NB4 (cell line): ENCODE measurements at regions not wholly inside any gene's neighbourhood (a gene's known extent, or its start where the extent isn't known, plus 50 kb on each side); places are given as distances from the start of the nearest gene placed in this dataset.
A peak's percentile ranks its signal among the peaks of the same experiment; 100 is the strongest.

ENCODE experiments used
- DNase-seq: peaks from one replicate; pipeline ENCODE4 v3.0.0; 2010; ENCODE audit warnings: low read depth
- H3K4me3 ChIP-seq: one replicate; pipeline ENCODE4 v1.5.1; 2011; ENCODE audit warnings: mild to moderate bottlenecking, low read depth, low read length, moderate library complexity
- CTCF ChIP-seq: IDR thresholded peaks from one replicate; pipeline ENCODE4 v1.5.1; 2012; ENCODE audit warnings: low read depth, low read length
- MAX ChIP-seq: IDR thresholded peaks from 2 replicates; pipeline ENCODE4 v1.6.1; 2011; ENCODE audit warnings: low read depth, low read length
- MYC ChIP-seq: IDR thresholded peaks from 2 replicates; pipeline ENCODE4 v1.6.1; 2011; ENCODE audit warnings: low read depth, low read length
- POLR2A ChIP-seq: IDR thresholded peaks from 2 replicates; pipeline ENCODE4 v1.6.1; 2011; ENCODE audit warnings: mild to moderate bottlenecking; ENCODE audit not compliant: insufficient read length; ENCODE audit errors: extremely low read depth

- TF ChIP-seq POLR2A (no peak), MYC (no peak), CTCF (no peak), MAX (no peak)
- no peak overlapping the region for H3K4me3 ChIP-seq
- DNase-seq, result peak; percentile 45
Measured at GRCh38 chr4:123589301-123589700, 192.7 kb downstream of the SPRY1 start.

GRCh38 chr4:123591875-123592274 is 195.3 kb downstream of the SPRY1 start:
- no peak for DNase-seq
- H3K4me3 ChIP-seq, result no peak overlapping the region
- TF ChIP-seq MAX, result no peak
- TF ChIP-seq MYC, result no peak
- TF ChIP-seq CTCF, result no peak
- TF ChIP-seq POLR2A, result no peak

GRCh38 chr4:123593655-123594054 is 197.1 kb downstream of the SPRY1 start:
- H3K4me3 ChIP-seq, result no peak overlapping the region
- no peak for DNase-seq
- TF ChIP-seq CTCF, result no peak
- no peak for TF ChIP-seq MAX
- no peak for TF ChIP-seq MYC
- no peak for TF ChIP-seq POLR2A

GRCh38 chr4:123596805-123597204 is 200.2 kb downstream of the SPRY1 start:
- TF ChIP-seq POLR2A (no peak), MYC (no peak), CTCF (no peak), MAX (no peak)
- no peak overlapping the region for H3K4me3 ChIP-seq
- no peak for DNase-seq

GRCh38 chr4:123597586-123597985 is 201.0 kb downstream of the SPRY1 start:
- no peak for DNase-seq
- H3K4me3 ChIP-seq, result no peak overlapping the region

More at GRCh38 chr4:123597586-123597985, 201.0 kb downstream of the SPRY1 start:
- TF ChIP-seq CTCF, result no peak
- no peak for TF ChIP-seq MYC
- no peak for TF ChIP-seq MAX
- TF ChIP-seq POLR2A, result no peak
